ENCODE measurements at regions not wholly inside any gene's neighbourhood (a gene's known extent, or its start where the extent isn't known, plus 50 kb on each side); places are given as distances from the start of the nearest gene placed in this dataset.

DNA sequence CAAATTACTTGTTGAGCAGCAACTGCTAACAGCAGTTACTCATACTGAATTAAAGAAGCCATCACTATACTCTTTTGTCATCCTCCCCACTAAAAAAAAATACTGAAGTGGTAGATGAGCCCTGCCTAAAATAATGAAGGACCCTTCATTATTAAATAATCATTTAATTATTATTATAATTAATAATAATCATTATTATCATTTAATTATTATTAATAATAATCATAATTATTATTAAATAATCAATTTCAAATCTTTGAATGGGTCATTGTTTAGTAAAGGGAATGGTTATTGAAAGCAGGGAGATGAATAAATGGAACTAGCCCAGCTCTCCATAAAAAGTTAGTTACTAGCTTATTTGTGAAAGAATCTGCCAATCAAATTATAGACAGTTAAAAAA, 396.4 kb downstream of the NFIB start:
- H3K9ac ChIP-seq (ENCODE audit: insufficient read depth, low read depth, low read length), result no peak overlapping the region
- H2AFZ ChIP-seq (ENCODE audit: low read length), result no peak overlapping the region
- no peak for ATAC-seq
- no peak for FAIRE-seq
- ChIA-PET POLR2A (no interaction called here), CTCF (ENCODE audit: low intra/inter-chr PET ratio, low total read pairs) (no interaction called here)
- intact Hi-C loops (cut with micrococcal nuclease; ENCODE audit: unreplicated experiment) (no loop called here), in situ Hi-C loops (cut with HindIII; ENCODE audit: extremely low pct_ligation_motif_present, low pct_unique_long_range_greater_than_20kb) (no loop called here)
- peaks cover 4% of the 10 kb centered on the region for H3K9me3 ChIP-seq (ENCODE audit: low read length)
- H3K36me3 ChIP-seq (replicated peaks in 1 of 2; ENCODE audit: control insufficient read depth in 1 of 2, insufficient read depth in 2 of 2, low read length in 2 of 2), result no peaks in the 10 kb centered on the region
- no peaks in the 10 kb centered on the region for H3K79me2 ChIP-seq (ENCODE audit: insufficient read depth, low read length)
- no peak for DNase-seq (ENCODE audit: low spot score)
- TF ChIP-seq TAF15 (IDR thresholded peaks at IDR 0.05; ENCODE audit: low read depth, low read length, poor library complexity, severe bottlenecking), result no peak
- no peak overlapping the region for H3K27ac ChIP-seq (ENCODE audit: extremely low read length, insufficient read depth, low read length)
- no peaks in the 10 kb centered on the region for H3K27me3 ChIP-seq (ENCODE audit: control insufficient read depth in 1 of 2, insufficient read depth in 2 of 2, low read length in 2 of 2)
- H3K4me1 ChIP-seq (ENCODE audit: insufficient read depth, low read length), result no peaks in the 10 kb centered on the region
- H3K4me3 ChIP-seq (replicated peaks in 1 of 3; ENCODE audit: insufficient read depth in 1 of 3, low read depth in 2 of 3, low read length in 3 of 3), result no peak overlapping the region
- H4K20me1 ChIP-seq (ENCODE audit: insufficient read depth, low read length), result no peaks in the 10 kb centered on the region
- BruUV-seq (replicated peaks), result no TSS peak
- no peak overlapping the region for H3K4me2 ChIP-seq (ENCODE audit: low read depth, low read length)

DNA sequence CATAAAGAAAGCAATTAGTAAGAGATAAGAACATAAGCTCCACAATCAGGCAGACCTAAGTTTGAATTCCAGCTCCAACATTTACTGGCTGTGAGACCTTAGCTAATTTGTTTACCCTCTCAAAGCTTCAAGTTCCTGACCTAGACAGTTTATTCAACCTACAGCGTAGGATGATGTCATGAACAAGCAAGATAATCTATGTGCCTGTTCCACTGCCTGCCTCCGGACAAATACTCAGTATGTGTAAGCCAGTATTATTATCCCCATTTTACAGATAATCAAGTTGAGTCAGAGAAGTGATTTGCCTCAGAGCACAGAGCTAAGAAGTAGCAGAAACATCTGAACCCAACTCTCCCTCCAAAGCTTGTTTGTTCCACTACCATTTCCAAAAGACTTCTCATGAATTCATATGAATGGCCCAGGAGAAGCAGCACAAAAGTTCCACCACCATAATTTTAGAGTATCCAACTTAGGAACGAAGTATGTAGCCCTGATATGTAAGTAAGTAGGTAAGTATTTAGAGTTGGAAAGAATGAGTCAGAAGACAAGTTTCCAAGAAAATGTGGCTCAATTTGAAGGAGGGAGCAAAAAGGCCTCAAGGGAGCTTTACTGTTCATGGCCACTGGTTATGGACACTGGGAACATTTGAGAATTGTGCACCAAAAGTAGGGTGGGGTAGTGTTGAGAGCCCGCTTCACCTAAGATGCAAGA, 398.2 kb downstream of the NFIB start:
- H3K9me3 ChIP-seq (ENCODE audit: low read length), result no peaks in the 10 kb centered on the region
- TF ChIP-seq ATF7 (IDR thresholded peaks at IDR 0.05) (peak; percentile 45), ATF7 (CRISPR knock-in tag; IDR thresholded peaks at IDR 0.05) (no peak), MXD4 (CRISPR knock-in tag; IDR thresholded peaks at IDR 0.05) (no peak)
- no peak overlapping the region for H3K27ac ChIP-seq (ENCODE audit: extremely low read length, insufficient read depth, low read length)
- no peak for ATAC-seq
- no TSS peak for BruUV-seq (replicated peaks)
- no peak overlapping the region for H2AFZ ChIP-seq (ENCODE audit: low read length)
- in situ Hi-C loops (cut with HindIII; ENCODE audit: extremely low pct_ligation_motif_present, low pct_unique_long_range_greater_than_20kb), result no loop called here
- no peak overlapping the region for H3K9ac ChIP-seq (ENCODE audit: insufficient read depth, low read depth, low read length)
- no peaks in the 10 kb centered on the region for H3K4me1 ChIP-seq (ENCODE audit: insufficient read depth, low read length)
- ChIA-PET POLR2A (no interaction called here), CTCF (ENCODE audit: low intra/inter-chr PET ratio, low total read pairs) (no interaction called here)
- no peak overlapping the region for H3K4me2 ChIP-seq (ENCODE audit: low read depth, low read length)
- intact Hi-C loops (cut with micrococcal nuclease; ENCODE audit: unreplicated experiment), result no loop called here
- no peaks in the 10 kb centered on the region for H3K79me2 ChIP-seq (ENCODE audit: insufficient read depth, low read length)
- WGBS (ENCODE audit: low lambda C conversion rate), result 15% methylated on average over 4 of the region's 4 CpGs
- no peaks in the 10 kb centered on the region for H4K20me1 ChIP-seq (ENCODE audit: insufficient read depth, low read length)
- no peaks in the 10 kb centered on the region for H3K36me3 ChIP-seq (replicated peaks in 1 of 2; ENCODE audit: control insufficient read depth in 1 of 2, insufficient read depth in 2 of 2, low read length in 2 of 2)
- H3K27me3 ChIP-seq (ENCODE audit: control insufficient read depth in 1 of 2, insufficient read depth in 2 of 2, low read length in 2 of 2), result no peaks in the 10 kb centered on the region
- DNase-seq (ENCODE audit: low spot score), result no peak
- no peak overlapping the region for H3K4me3 ChIP-seq (replicated peaks in 1 of 3; ENCODE audit: insufficient read depth in 1 of 3, low read depth in 2 of 3, low read length in 3 of 3)
- FAIRE-seq, result no peak
